ENCODE measurements at regions not wholly inside any gene's neighbourhood (a gene's known extent, or its start where the extent isn't known, plus 50 kb on each side); places are given as distances from the start of the nearest gene placed in this dataset.

DNA sequence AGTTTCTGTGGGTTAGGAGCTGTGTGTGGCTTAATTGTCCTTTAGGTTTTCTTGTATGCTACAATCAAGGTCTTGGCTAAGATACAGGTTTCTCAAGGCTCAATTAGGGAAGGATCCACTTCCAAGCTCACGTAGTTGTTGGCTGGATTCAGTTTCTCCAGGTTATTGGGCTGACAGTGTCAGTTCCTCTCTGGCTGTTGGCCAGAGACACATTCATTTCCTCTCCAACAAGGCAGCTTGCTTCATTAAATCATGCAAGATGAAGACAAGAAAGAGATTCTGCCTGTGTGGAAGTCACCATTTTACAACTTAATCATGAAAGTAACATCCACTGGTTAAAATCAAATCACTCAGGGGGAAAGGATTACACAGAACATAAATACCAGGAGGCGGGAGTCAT is 275.7 kb upstream of the KIF2A start:
- no peak for TF ChIP-seq CBX8 (IDR thresholded peaks at IDR 0.05)
- CTCF ChIA-PET: no interaction called here

DNA sequence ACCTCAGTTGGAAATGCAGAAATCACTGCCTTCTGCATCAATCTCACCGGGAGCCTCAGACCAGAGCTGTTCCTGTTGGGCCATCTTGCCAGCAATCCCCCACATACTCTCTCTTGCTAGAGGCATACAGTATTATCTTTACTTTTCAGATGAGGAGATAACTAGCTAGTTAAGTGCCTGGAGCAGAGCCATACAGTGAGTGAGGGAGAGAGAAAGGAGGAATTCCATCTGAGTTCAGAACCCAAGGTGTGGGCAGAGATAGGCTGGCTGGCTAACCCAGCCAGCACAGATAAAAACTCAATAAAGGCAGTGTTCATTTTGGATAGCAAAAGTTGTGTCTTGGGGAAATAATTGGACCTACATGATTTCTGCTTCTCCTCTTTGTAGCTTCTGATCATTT is 268.0 kb upstream of the KIF2A start:
- DNase-seq (ENCODE audit: low read depth in 1 of 2, low spot score in 1 of 2) (no peak), ATAC-seq (no peak), FAIRE-seq (no peak)
- H3K4me1 ChIP-seq: no peaks in the 10 kb centered on the region
- ChIA-PET POLR2A (no interaction called here), CTCF (interaction anchor here (1.0 kb wide), 1 partner anchor 105 kb away, joined by 4 read pairs; no protein-coding TSS in a partner anchor)
- H3K4me2 ChIP-seq: no peak overlapping the region
- 0% methylated on average over 1 of the region's 1 CpG for WGBS (ENCODE audit: missing lambda C conversion rate)
- no peak for TF ChIP-seq JUNB (IDR thresholded peaks at IDR 0.05)
- TF ChIP-seq HOXB5 (CRISPR knock-in tag; IDR thresholded peaks at IDR 0.05): no peak
- TF ChIP-seq, protein P1, sequence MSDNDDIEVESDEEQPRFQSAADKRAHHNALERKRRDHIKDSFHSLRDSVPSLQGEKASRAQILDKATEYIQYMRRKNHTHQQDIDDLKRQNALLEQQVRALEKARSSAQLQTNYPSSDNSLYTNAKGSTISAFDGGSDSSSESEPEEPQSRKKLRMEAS (IDR thresholded peaks at IDR 0.05): no peak
- TF ChIP-seq KDM5A (IDR thresholded peaks at IDR 0.05): no peak
- no peak overlapping the region for H3K27ac ChIP-seq
- H3K4me3 ChIP-seq: no peak overlapping the region
- no peaks in the 10 kb centered on the region for H3K9me3 ChIP-seq

More for the DNA sequence above, 275.7 kb upstream of the KIF2A start:
- no peak overlapping the region for H3K4me3 ChIP-seq
- H3K4me1 ChIP-seq: peaks cover 6% of the 10 kb centered on the region; the same call in 1 of the 3 replicates
- WGBS (ENCODE audit: missing lambda C conversion rate): 8% methylated on average over 2 of the region's 2 CpGs
- FAIRE-seq: no peak
- DNase-seq (ENCODE audit: low read depth in 1 of 2, low spot score in 1 of 2): no peak
- H3K27ac ChIP-seq: no peak overlapping the region
- no peak for ATAC-seq
- no peak overlapping the region for H3K4me2 ChIP-seq
- POLR2A ChIA-PET: no interaction called here
- 0 out of 3 replicates have a peak, but pooled peaks cover 9% of the 10 kb centered on the region for H3K9me3 ChIP-seq

DNA sequence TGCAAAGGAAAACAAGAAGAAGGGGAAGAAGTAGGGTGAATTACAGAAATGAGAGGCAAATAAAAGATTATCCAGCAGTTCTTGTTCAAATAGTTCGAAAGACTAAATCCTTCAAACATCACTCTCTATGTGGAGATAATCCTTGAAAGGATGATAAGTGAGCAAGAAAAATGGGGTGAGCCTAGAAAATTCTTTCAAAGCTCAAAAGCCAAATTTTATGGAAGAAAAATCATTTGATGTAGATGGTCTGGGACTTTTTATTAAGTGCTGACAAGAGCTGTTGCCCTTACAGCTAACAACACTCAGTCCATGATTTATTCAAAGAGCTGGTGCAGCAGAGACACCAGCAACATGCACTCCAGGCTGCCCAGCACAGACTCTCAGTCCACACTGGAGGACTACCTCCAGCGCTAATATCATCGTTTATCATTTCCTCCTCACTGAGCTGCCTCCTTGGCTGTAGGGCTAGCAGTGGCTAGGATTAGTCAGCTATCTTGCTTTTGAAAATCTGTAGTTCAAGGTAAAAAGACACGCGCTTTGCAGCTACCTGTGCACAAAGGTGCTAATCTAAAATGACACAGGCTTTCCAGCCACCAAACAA is 264.8 kb upstream of the KIF2A start:
- no peak for DNase-seq (ENCODE audit: low read depth in 1 of 2, low spot score in 1 of 2)
- ChIA-PET CTCF (no interaction called here), POLR2A (no interaction called here)
- no peak for FAIRE-seq
- Histone ChIP-seq H3K4me1 (no peaks in the 10 kb centered on the region), H3K27ac (no peak overlapping the region), H3K4me2 (no peak overlapping the region), H3K9me3 (peaks cover 2% of the 10 kb centered on the region; the same call in 1 of the 3 replicates), H3K4me3 (no peak overlapping the region)
- ATAC-seq: no peak
- TF ChIP-seq, protein P2, sequence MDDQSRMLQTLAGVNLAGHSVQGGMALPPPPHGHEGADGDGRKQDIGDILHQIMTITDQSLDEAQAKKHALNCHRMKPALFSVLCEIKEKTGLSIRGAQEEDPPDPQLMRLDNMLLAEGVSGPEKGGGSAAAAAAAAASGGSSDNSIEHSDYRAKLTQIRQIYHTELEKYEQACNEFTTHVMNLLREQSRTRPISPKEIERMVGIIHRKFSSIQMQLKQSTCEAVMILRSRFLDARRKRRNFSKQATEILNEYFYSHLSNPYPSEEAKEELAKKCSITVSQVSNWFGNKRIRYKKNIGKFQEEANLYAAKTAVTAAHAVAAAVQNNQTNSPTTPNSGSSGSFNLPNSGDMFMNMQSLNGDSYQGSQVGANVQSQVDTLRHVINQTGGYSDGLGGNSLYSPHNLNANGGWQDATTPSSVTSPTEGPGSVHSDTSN (IDR thresholded peaks at IDR 0.05): no peak
- TF ChIP-seq, protein P3, sequence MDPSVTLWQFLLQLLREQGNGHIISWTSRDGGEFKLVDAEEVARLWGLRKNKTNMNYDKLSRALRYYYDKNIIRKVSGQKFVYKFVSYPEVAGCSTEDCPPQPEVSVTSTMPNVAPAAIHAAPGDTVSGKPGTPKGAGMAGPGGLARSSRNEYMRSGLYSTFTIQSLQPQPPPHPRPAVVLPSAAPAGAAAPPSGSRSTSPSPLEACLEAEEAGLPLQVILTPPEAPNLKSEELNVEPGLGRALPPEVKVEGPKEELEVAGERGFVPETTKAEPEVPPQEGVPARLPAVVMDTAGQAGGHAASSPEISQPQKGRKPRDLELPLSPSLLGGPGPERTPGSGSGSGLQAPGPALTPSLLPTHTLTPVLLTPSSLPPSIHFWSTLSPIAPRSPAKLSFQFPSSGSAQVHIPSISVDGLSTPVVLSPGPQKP (IDR thresholded peaks at IDR 0.05; ENCODE audit: low read depth, low read length): no peak
- no peak for TF ChIP-seq ZSCAN20 (CRISPR knock-in tag; IDR thresholded peaks at IDR 0.05)
- no peak for TF ChIP-seq FOSL2 (IDR thresholded peaks at IDR 0.05)
- TF ChIP-seq FOSL2 (CRISPR knock-in tag; IDR thresholded peaks at IDR 0.05): no peak
- no peak for TF ChIP-seq CHD2 (IDR thresholded peaks at IDR 0.05; ENCODE audit: low read length, partially characterized antibody)
- no peak for TF ChIP-seq POLR2AphosphoS2 (conservative IDR thresholded peaks at IDR 0.05; ENCODE audit: low read length)
- TF ChIP-seq, protein P4, sequence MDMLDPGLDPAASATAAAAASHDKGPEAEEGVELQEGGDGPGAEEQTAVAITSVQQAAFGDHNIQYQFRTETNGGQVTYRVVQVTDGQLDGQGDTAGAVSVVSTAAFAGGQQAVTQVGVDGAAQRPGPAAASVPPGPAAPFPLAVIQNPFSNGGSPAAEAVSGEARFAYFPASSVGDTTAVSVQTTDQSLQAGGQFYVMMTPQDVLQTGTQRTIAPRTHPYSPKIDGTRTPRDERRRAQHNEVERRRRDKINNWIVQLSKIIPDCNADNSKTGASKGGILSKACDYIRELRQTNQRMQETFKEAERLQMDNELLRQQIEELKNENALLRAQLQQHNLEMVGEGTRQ (IDR thresholded peaks at IDR 0.05): no peak
- TF ChIP-seq, protein P5, sequence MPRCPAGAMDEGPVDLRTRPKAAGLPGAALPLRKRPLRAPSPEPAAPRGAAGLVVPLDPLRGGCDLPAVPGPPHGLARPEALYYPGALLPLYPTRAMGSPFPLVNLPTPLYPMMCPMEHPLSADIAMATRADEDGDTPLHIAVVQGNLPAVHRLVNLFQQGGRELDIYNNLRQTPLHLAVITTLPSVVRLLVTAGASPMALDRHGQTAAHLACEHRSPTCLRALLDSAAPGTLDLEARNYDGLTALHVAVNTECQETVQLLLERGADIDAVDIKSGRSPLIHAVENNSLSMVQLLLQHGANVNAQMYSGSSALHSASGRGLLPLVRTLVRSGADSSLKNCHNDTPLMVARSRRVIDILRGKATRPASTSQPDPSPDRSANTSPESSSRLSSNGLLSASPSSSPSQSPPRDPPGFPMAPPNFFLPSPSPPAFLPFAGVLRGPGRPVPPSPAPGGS (IDR thresholded peaks at IDR 0.05): no peak
- TF ChIP-seq ZFP36 (IDR thresholded peaks at IDR 0.05; ENCODE audit: borderline replicate concordance, partially characterized antibody): no peak
- TF ChIP-seq RAD21 (conservative IDR thresholded peaks at IDR 0.05 in 1 of 2, IDR thresholded peaks at IDR 0.05 in 1 of 2): no peak
- TF ChIP-seq, protein P6, sequence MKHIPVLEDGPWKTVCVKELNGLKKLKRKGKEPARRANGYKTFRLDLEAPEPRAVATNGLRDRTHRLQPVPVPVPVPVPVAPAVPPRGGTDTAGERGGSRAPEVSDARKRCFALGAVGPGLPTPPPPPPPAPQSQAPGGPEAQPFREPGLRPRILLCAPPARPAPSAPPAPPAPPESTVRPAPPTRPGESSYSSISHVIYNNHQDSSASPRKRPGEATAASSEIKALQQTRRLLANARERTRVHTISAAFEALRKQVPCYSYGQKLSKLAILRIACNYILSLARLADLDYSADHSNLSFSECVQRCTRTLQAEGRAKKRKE (CRISPR knock-in tag; IDR thresholded peaks at IDR 0.05; ENCODE audit: low read depth): no peak
- TF ChIP-seq, protein P7, sequence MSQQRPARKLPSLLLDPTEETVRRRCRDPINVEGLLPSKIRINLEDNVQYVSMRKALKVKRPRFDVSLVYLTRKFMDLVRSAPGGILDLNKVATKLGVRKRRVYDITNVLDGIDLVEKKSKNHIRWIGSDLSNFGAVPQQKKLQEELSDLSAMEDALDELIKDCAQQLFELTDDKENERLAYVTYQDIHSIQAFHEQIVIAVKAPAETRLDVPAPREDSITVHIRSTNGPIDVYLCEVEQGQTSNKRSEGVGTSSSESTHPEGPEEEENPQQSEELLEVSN (IDR thresholded peaks at IDR 0.05; ENCODE audit: borderline replicate concordance, low read depth): no peak
- TF ChIP-seq NFE2L2 (conservative IDR thresholded peaks at IDR 0.05; ENCODE audit: low read length): no peak
- no peak for TF ChIP-seq PHF8 (IDR thresholded peaks at IDR 0.05; ENCODE audit: borderline replicate concordance, low read depth)
- TF ChIP-seq RNF2 (IDR thresholded peaks at IDR 0.05; ENCODE audit: borderline replicate concordance, low read depth): no peak
- 63% methylated on average over 5 of the region's 5 CpGs for WGBS (ENCODE audit: missing lambda C conversion rate)
